Uterus (tissue), 2 donors: ENCODE measurements at regions not wholly inside any gene's neighbourhood (a gene's known extent, or its start where the extent isn't known, plus 50 kb on each side); places are given as distances from the start of the nearest gene placed in this dataset.

Source experiments
- CTCF ChIP-seq, 4 experiments: fragments of 200-600 bp in 2 of 4; fragments of 450-650 bp in 2 of 4; sonication (generic) in 2 of 4; IDR thresholded peaks; one replicate each; pipeline ENCODE4 v1.5.1; 2016 to 2019; ENCODE audit warnings: antibody characterized with exemption in 4 of 4, mild to moderate bottlenecking in 2 of 4, moderate library complexity in 1 of 4
- POLR2A ChIP-seq, 2 donors: fragments of 450-650 bp; IDR thresholded peaks; one replicate each; pipeline ENCODE4 v1.6.1; 2016; ENCODE audit warnings: antibody characterized with exemption in 2 of 2, mild to moderate bottlenecking in 1 of 2, moderate library complexity in 1 of 2

DNA sequence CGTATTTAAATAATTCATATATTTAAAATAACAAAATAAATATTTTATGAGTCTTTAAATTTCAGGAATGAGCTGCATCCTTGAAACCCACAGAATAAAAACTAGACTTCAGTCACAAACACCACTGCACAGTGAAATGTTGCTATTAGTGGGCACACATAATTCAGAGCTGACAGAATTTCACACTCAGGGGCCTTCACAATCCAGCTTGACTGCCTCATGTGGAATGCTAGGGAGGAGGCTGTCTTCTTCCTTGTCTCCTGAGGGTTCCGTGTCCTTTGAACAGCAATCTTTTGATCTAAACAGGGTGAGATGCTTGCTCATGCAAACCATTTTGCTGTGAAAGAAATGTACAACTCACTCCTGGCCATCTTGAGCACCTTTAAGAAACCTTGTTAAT lies 346.7 kb downstream of the CCSER2 start:
- TF ChIP-seq CTCF (IDR thresholded peaks at IDR 0.05) (no peak), POLR2A (IDR thresholded peaks at IDR 0.05) (no peak)
